Colonic mucosa (tissue), 4 donors: ENCODE measurements at regions not wholly inside any gene's neighbourhood (a gene's known extent, or its start where the extent isn't known, plus 50 kb on each side); places are given as distances from the start of the nearest gene placed in this dataset.

ENCODE experiments used
- DNase-seq: peaks from one replicate; pipeline ENCODE4 v3.0.0-alpha.2; 2020
- H3K27ac ChIP-seq: fragments of 200-600 bp; one replicate; pipeline ENCODE4 v1.8.0; 2021
- H3K27me3 ChIP-seq: fragments of 200-600 bp; one replicate; pipeline ENCODE4 v1.8.0; 2021
- H3K36me3 ChIP-seq: fragments of 200-600 bp; one replicate; pipeline ENCODE4 v1.8.0; 2021
- H3K4me1 ChIP-seq: fragments of 200-600 bp; one replicate; pipeline ENCODE4 v1.8.0; 2021; ENCODE audit warnings: mild to moderate bottlenecking
- H3K4me3 ChIP-seq: fragments of 200-600 bp; one replicate; pipeline ENCODE4 v1.8.0; 2021
- H3K9ac ChIP-seq, 2 donors: one replicate each; pipeline ENCODE4 v1.7.0; 2013; ENCODE audit warnings: control low read depth in 2 of 2, low read depth in 2 of 2, low read length in 2 of 2
- H3K9me3 ChIP-seq: fragments of 200-600 bp; one replicate; pipeline ENCODE4 v1.8.0; 2021
- CTCF ChIP-seq: fragments of 200-600 bp; IDR thresholded peaks from one replicate; pipeline ENCODE4 v1.8.0; 2022; ENCODE audit warnings: antibody characterized with exemption, mild to moderate bottlenecking
- intact Hi-C: fragments of 100-400 bp; cut with DNase I; formaldehyde crosslinking; loops from one replicate; pipeline ENCODE4 v1.14.1; 2022
- donor health status: healthy.
- donor health status: DM: no; HTN: no; CAD: no.
- donor health status: DM: no; HTN: no; CAD: no.

GRCh38 chrX:10926891-10927290, 184.2 kb upstream of the HCCS start:
- TF ChIP-seq CTCF = no peak
- H3K36me3 ChIP-seq = no peaks in the 10 kb centered on the region
- H3K27me3 ChIP-seq = no peaks in the 10 kb centered on the region
- H3K9me3 ChIP-seq = no peaks in the 10 kb centered on the region
- DNase-seq = no peak
- no peak overlapping the region for H3K27ac ChIP-seq
- intact Hi-C loops = no loop called here
- no peak overlapping the region for H3K9ac ChIP-seq
- no peaks in the 10 kb centered on the region for H3K4me1 ChIP-seq
- H3K4me3 ChIP-seq = no peak overlapping the region

DNA sequence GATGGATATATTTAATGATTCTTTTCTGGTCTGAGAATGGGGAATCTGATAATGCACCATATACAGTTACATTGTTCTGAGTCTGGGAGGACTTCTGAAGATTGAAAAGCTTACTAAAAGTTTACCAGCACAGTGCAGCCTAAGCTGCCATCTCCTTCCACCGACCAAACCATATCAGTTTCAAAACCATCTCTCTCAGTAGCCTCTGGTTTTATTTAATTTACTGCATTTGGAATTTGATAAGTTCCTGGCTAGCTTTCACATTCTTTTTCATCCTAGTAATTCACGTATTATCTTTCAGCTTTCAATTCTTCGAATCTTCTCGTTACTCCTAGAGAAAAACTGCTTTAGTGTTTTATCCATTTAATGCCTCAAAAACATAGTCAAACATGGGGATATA, 181.4 kb upstream of the HCCS start:
- no peak for DNase-seq
- TF ChIP-seq CTCF = no peak
- H3K27ac ChIP-seq = no peak overlapping the region
- H3K4me1 ChIP-seq = no peaks in the 10 kb centered on the region
- H3K4me3 ChIP-seq = no peak overlapping the region
- no peaks in the 10 kb centered on the region for H3K27me3 ChIP-seq
- H3K9ac ChIP-seq = no peak overlapping the region
- no peaks in the 10 kb centered on the region for H3K9me3 ChIP-seq
- H3K36me3 ChIP-seq = no peaks in the 10 kb centered on the region
- intact Hi-C loops = no loop called here

GRCh38 chrX:10930151-10930550, 181.0 kb upstream of the HCCS start:
- no peak overlapping the region for H3K9ac ChIP-seq
- intact Hi-C loops = no loop called here
- no peaks in the 10 kb centered on the region for H3K4me1 ChIP-seq
- H3K36me3 ChIP-seq = no peaks in the 10 kb centered on the region
- no peak overlapping the region for H3K27ac ChIP-seq
- TF ChIP-seq CTCF = no peak
- no peak overlapping the region for H3K4me3 ChIP-seq
- no peaks in the 10 kb centered on the region for H3K9me3 ChIP-seq
- no peaks in the 10 kb centered on the region for H3K27me3 ChIP-seq
- no peak for DNase-seq

- Histone ChIP-seq H3K27me3 (no peaks in the 10 kb centered on the region), H3K4me3 (no peak overlapping the region), H3K4me1 (no peaks in the 10 kb centered on the region), H3K9me3 (no peaks in the 10 kb centered on the region), H3K9ac (no peak overlapping the region), H3K27ac (no peak overlapping the region), H3K36me3 (no peaks in the 10 kb centered on the region)
- intact Hi-C loops = no loop called here
- TF ChIP-seq CTCF = no peak
- no peak for DNase-seq
These were observed 179.2 kb upstream of the HCCS start for GRCh38 chrX:10931976-10932375.

GRCh38 chrX:10932842-10933440, 178.2 kb upstream of the HCCS start:
- intact Hi-C loops = no loop called here
- Histone ChIP-seq H3K4me3 (no peak overlapping the region), H3K27me3 (no peaks in the 10 kb centered on the region), H3K36me3 (no peaks in the 10 kb centered on the region), H3K9ac (no peak overlapping the region), H3K27ac (no peak overlapping the region), H3K9me3 (no peaks in the 10 kb centered on the region), H3K4me1 (no peaks in the 10 kb centered on the region)
- no peak for DNase-seq
- no peak for TF ChIP-seq CTCF
